MM.1S (cell line): ENCODE measurements at regions not wholly inside any gene's neighbourhood (a gene's known extent, or its start where the extent isn't known, plus 50 kb on each side); places are given as distances from the start of the nearest gene placed in this dataset.

Source experiments
- CTCF ChIP-seq: fragments of 300-600 bp; sonication (generic); IDR thresholded peaks from 2 replicates; pipeline ENCODE4 v1.5.1; 2016; ENCODE audit warnings: antibody characterized with exemption, low read length, mixed read lengths
- EZH2 ChIP-seq: fragments of 300-600 bp; sonication (generic); optimal IDR thresholded peaks from 2 replicates; pipeline ENCODE3; 2017; ENCODE audit warnings: low read depth, mild to moderate bottlenecking, antibody characterized with exemption, low read length, mixed read lengths
- EZH2phosphoT487 ChIP-seq: fragments of 300-600 bp; sonication (generic); IDR thresholded peaks from 2 replicates; pipeline ENCODE4 v1.6.1; 2018; ENCODE audit warnings: antibody characterized with exemption, low read length

DNA sequence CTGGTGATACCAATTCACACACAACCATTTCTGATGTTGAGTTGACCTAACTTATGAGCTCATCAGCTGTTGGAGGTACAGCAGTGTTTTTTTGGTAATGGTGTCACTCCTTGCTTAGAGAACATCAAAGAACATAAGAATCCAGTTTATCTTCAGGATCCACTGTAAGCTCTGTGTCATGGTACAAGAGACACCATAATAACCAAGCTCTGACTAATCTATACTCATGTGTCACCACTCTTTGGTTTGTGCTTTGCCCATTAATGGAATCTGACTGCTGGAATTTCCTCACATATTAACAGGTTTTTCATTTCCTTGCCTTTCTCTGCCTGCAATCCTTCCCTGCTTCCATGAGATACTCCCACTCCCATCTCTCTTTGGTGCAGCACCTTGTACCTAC lies 735.1 kb upstream of the LCORL start:
- TF ChIP-seq CTCF (no peak), EZH2 (no peak), EZH2phosphoT487 (no peak)
